NCI-H2081 treated with DMSO at 0.1 percent for 48 hours (cell line): ENCODE measurements at regions not wholly inside any gene's neighbourhood (a gene's known extent, or its start where the extent isn't known, plus 50 kb on each side); places are given as distances from the start of the nearest gene placed in this dataset.
"Not testable (repeated sequence)": the region's sequence is repeated elsewhere in the genome, so short reads cannot be mapped to it uniquely, and the experiment has no call there.

ENCODE experiments used
- DNase-seq: peaks from one replicate; lab custom pipeline; 2025; lab: John Stamatoyannopoulos, UW

DNA sequence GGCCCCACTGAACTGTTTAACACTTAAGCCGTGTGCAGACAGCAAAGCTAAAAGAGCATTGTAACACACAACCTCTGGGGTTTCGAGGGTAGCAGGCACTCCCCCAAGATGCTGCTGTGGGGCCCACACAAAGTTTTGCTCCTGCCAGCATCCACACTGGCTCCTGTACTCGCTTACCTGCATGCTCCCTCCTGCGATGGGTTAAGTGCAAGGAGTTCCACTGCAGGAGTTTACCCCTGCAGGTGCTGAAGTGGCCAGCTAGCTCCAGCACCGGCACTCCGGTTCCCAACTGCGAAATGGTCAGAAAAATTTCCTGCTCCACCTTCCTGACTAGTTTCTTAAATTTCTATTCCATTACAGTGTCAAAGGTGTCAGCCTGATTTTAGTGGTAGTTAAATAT, 443.5 kb downstream of the PCDH10 start:
- no peak for DNase-seq

DNA sequence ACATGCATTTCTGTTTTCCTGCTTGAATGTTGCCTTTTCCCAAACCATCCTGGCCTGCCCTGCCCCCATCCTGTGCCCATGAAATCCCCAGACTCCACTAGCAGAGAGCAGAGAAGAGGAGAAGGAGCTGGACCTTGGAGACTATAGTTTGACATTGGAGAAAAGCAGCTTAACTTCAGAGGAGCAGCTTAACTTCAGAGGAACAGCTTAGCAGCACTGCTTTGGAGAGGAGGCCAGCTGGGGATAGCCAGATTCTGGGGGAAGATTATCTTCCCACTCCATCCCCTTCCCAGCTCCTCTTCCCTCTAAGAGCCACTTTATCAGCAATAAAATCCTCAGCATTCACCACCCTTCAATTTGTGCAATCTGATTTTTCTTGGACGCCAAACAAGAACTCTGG, 443.0 kb downstream of the PCDH10 start:
- DNase-seq = no peak

DNA sequence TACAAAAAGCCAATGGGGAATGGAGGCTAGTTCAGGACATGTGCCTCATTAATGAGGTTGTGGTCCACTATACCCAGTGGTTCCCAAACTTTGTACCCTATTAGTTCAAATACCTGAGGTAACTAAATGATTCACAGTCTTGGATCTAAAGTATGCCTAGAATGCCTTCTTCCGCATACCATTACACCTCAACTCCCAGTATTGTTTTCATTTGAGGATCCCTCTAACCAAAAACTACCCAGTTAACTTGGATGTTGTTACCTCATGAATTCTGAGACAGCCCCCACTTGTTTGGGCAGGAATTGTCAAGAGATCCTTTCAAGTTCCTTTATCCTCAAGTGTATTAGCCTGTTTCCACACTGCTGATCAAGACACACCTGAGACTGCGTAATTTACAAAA, 439.2 kb downstream of the PCDH10 start:
- no peak for DNase-seq

DNA sequence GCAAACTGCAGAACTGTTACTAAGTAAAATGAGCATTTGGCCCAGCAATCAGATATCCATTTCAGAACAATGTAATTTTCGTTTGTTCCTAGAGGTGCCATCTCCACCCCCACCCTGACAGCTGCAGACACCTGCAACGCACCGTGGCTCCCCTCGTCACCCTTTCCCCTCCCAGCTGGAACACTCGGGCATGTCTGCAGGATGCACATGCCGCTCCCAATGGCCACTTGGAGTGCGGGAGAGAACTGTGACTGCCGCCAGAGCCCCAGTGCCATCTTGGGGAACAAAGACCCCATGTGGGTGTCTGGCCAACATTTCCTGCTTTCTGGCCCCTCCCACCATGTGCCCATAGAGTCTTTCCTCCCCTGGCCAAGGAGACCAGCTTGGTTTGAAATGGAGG, 436.2 kb downstream of the PCDH10 start:
- no peak for DNase-seq

DNA sequence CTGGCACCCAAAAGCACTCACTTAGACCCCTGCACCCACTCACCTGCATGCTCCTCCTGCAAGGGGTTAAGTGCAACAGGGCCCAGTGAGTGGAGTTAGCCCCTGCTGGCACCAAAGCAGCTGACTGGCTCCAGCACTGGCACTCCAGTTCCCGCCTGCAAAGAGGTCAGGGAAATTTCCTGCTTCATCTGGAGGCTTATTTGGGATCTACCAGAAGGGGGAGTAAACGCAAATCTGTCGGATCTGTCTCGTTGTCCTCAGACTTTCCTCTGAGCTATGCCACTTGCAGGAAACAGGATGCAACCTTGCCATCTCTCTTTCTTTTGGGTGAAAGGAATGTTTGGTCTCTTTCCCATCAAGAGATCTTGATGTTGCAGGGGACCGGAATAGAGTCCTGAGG, 435.6 kb downstream of the PCDH10 start:
- DNase-seq = no peak

DNA sequence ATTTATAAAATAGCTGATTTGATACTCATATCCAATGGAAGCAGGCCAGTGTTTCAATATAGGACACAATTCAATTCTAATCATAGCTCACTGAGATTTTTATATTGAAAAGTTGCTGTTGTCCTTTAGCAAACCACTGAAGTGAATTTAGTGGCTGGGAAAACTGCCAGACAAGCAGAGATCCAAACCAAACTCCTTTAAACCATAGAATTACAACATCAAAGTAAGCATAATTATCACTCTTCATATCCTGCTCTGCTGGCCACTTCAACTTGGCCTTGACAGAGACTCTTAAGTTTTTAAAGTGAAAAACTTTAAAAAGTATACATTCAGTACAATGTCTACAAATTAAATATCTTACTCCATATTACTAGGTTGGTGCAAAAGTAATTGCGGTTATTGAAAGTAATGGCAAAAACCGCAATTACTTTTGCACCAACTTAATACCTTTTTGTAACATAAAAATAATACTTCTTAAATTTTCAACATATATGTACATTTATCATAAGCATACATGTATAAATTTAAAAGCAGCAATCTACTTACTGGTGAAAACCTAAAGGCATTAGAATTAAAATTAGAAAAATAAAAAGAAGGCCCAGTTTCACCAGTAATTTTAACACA, 433.0 kb downstream of the PCDH10 start:
- DNase-seq = no peak

DNA sequence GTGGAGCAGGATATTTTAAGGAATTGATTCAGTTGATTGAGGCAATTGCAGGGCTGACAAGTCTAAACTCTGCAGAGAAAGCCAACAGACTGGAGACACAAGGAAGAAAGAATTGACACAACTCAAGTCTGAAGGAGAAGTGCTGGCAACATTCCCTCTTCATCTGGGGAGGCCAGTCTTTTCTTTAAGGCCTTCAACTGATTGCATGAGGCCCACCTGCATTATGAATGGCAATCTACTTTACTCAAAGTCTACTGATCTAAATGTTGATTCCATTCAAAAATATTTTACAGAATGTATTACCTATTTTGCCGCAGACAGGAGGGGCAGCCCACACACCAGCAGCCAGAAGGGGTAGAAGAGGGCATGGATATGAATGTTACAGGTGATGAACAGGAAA, 425.2 kb downstream of the PCDH10 start:
- DNase-seq = no peak

DNA sequence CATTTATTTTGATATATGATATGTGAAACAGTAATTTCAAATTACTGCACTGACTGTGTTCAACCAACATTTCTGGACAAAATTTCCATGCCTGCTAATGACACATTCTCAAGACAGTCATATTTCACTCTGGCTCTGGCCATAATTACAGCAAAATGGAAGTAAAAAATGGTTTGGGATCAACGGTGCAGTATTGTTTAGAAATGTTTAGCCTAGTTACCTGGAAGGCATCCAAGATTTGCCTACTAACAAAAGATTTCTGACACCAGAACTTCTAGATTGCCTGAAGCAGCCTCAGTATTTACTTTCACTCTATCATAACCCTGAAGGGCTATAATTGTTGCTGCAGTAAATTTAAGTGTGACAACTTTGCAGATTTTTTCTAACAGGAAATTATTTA, 416.3 kb downstream of the PCDH10 start:
- peak; percentile 95 for DNase-seq

DNA sequence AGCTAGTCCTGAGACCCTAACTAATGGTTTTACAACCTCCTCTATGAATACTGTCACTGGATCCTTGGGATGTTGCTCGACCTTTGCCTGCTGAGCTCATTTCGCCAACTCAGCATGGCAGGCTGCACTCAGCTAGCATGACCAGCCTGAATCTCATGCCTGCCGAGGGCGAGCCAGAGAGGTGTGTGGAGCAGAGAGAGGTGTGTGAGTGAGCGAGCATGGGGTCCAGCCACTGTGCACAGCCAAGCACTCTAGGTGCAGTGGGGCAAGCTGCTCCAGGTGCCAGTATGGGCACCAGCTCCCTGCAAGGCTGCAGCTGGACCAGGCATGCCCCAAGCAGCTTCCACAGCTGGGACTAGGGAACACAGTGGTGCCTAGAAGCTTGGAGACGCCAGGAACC, 410.9 kb downstream of the PCDH10 start:
- DNase-seq = no peak

DNA sequence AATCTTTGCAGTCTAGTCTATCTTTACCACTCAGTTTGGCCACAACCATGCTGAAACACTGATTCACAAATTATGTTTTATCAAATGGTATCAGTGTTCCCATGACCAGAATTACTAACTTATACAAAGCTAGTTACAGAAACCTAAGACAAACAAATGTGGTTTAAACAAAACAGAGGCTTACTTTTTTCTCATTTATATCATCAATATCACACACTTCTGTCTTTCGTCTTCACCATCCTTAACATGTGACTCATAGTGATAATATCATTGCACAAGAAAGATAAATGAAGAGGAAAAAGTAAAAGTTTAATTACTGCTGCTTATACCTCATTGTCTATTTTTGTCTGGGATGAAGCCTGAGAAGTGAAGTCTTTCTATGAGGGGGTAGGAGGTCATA, 406.6 kb downstream of the PCDH10 start:
- DNase-seq = no peak

DNA sequence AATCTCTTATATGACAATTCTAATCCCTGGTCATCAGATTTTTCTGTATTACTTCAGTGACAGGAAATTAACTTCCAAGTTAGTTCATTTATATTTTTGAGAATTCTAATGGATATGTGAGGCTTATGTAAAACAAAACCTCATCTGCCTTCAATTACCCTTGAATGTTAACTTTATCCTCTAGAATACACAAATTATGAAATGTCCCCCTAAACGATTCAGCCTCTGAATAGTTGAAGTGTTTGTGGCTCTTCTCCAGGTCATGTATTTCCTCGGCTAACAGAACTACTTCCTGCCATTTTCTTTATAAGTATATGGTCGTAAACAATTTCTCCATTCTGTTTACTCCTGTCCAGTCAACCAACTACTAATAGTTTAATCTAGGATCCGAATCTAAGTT, 401.3 kb downstream of the PCDH10 start:
- DNase-seq = no peak

DNA sequence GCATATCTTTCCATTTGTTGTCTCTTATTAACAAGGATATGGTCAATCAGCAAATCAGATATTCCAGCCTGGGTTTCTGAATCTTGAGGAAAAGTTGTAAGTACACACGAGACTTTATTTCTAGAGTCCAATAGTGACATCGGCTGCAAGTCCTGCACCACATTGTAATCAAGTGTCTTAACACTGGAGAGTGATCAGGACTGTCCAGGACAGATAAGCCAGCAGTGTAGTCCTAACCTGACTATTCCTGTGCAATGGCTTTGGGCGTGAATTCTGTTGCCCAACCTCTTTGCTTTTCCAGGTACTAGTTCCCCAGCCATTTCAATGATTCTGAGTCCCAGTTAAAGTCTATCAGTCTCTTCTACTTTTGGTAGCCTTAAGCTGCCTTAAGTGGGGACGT, 395.0 kb downstream of the PCDH10 start:
- DNase-seq = no peak

DNA sequence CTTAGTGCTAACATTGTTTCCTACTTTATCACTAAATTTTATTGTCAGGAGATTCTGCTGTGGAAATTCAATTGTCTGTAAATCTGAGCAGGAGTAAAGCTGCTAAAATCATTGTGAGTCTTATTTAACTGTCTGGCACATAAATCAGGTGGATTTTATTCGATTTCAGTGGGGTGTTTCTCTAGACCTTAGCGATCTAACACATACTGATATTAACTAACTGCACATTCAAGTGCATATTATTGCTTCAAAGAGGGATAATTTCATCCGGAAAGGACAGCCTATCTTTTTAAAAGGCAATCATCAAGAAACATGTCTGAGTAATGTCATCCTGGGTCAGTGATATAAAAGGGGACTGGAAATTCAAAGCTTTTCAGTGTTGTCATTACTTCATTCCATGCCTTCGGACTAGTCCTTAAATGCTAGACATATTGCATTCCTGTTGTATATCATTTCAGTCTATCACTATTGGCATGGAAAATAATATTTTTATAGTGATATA, 388.7 kb downstream of the PCDH10 start:
- DNase-seq = no peak

DNA sequence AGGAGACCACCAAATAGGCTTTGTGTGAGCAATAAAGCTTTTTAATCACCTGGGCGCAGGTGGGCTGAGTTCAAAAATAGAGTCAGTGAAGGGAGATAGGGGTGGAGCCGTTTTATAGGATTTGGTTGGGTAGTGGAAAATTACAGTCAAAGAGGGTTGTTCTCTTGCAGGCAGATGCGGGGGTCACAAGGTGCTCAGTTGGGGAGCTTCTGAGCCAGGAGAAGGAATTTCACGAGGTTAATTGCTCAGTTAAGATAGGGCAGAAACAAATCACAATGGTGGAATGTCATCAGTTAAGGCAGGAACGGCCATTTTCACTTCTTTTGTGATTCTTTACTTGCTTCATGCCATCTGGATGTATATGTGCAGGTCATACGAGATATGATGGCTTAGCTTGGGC, 385.1 kb downstream of the PCDH10 start:
- not testable (repeated sequence) for DNase-seq

DNA sequence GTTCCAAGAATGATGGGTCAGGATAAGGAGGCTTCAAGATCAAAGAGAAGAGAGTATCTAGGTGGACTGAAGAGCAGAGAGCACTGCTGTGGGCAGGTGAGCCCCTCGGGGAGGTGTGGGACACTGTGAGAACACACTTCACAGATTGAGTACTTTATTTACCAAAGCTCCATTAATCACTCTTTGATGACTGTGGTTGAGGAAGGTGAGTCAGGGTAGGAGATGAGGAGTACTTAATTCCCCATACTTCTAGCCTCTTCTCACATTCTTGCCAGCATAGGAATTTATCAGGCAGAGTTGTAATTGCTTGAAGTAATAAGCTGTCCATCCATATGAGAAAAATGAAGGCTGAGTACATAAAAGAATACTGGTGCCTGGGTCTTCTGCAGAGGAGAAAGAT, 375.3 kb downstream of the PCDH10 start:
- DNase-seq = no peak

DNA sequence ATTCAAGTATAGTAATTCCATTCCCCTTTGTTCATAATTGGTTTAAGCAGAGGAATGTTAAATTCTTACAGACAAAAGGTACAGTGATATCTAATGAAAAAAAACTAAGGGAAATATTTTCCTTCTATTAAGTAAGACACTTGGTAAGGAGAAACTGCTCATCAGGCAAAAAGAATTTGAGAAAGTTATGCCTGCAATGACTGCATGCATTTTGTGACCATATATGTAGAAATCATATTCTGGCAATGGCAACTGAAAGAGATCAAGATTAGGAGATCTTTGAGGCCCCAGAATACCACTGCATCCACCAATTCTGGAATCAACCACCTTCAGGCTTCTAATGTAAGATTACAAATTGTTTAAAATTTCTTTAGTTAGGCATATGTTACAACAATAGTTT, 364.8 kb downstream of the PCDH10 start:
- no peak for DNase-seq

DNA sequence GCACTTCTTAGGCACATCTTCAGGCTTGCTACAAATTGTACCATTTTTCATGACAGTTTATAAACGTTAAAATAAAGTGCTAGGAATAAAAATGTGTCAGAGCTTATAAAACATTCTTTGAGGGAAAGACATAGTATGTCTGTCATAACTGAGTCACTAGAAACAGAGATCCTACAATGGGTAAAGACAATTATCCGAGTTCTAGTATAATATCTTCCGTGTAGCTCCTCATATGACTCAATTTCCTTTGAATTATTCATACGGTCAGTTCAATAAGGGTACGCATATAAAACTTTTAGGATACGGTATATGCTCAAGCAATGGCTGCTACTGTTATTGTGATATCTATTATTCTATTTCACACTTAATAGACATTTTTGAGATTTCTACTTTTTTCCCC, 349.1 kb downstream of the PCDH10 start:
- no peak for DNase-seq

DNA sequence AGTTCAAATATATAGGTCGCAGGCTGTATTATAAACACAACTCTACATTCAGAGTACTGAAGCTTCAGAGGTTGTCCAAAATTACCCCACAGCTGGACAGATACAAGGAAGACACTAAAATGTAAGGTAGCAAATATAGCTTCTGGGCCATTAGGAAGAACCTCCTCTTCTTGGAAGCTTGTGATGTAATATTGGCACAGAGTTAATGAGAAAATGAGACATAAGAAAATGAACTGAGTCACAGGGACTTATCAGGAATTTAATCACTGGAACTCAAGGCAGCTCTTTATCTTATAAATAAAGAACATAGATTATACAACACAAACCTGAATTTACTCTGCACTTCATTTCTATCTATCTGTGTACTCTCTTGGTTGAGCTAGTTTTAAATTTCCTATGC, 344.7 kb downstream of the PCDH10 start:
- DNase-seq = no peak

DNA sequence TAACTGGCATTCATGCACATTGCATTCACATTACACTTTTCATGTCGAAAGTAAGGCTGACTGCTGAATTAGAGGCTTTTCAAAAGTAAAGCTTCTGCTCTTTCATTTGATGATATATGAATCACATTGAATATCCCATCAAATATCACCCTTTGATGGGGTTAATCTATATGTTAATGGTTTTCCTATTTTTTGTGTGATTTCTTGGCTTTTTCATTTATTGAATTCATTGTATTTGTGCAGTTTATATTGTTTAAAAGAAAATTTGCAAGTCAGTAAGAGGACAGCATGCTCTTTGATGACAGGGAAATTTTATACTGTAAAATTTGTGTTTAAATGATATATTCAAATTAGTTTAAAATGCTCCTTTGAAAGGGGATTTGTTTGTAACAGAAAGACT, 344.1 kb downstream of the PCDH10 start:
- DNase-seq = no peak

DNA sequence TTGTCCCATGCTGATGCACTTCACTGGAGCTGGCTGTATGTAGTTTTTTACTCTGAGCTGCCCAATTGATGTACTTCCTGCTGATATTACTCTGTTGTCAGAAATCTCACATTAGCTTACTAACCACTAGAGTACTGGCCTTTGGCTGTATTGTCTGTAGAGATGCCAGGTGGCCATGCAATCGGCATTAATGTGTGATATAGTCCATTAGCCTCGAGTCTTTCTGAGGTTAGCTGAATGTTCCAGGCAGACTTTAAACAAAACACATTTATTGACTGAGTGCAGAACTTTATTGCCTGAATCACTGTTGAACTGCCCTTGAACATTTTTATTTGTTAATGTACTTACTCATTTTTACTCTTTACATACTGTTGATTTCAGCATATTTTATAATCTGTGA, 335.2 kb downstream of the PCDH10 start:
- no peak for DNase-seq

DNA sequence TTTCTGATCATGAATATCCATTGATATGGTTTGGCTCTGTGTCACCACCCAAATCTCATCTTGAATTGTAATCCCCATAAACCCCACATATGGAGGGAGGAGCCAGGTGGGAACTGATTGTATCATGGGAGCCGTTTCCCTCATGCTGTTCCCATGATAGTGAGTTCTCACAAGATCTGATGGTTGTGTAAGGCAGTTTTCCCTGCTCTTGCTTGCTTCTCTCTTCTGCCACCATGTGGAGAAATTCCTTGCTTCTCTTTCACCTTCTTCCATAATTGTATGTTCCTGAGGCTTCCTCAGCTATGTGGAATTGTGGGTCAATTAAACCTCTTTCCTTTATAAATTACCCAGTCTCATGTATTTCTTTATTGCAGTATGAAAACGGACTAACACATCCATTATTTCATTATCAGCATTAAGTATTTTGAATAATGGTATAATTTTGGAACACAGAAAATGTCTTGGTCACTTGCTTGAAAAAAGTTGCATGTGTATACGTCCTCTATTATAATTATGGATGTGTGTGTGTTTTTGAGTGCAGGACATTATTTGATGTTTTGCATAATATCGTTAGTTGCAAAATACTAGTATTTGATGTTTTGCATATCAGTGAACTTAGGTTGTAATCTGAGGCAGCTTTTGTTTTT, 334.6 kb downstream of the PCDH10 start:
- no peak for DNase-seq

DNA sequence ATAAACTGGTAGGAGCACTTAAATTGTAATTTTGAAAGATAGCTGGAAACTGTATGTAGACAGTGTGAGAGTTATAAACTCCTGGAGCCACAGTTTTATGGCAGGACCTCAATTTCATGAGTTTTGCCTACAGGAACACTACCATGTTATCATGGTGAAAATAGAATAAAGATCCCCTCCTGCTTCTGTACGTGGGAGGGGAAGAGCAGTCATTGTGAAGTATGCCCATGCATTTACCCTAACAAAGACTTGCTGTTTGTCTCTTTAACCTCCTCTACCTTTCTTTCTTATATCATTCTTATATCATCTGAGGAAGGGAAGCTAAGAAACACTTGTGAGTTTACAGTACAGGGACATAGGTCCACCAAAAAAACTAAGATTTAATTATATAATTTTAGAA, 327.0 kb downstream of the PCDH10 start:
- DNase-seq = no peak

DNA sequence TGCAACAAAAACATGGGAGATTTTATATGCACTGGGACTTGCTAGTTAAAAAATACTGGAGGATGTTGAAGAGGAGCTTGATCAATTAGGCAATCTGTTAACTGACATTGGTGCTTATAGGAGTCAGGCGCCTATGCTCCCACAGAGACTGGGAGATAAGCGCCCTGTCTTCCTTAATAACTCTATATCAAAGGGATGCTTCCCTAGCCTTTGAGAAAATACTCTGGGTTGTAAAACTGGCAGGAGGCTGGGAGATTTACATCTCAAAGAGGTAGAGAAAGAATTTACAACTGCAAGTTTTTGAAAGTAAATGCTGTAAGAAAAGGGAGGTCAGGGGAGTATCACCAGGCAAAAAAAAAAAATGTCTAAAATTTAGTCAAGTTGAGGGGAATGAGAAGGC, 325.4 kb downstream of the PCDH10 start:
- no peak for DNase-seq

DNA sequence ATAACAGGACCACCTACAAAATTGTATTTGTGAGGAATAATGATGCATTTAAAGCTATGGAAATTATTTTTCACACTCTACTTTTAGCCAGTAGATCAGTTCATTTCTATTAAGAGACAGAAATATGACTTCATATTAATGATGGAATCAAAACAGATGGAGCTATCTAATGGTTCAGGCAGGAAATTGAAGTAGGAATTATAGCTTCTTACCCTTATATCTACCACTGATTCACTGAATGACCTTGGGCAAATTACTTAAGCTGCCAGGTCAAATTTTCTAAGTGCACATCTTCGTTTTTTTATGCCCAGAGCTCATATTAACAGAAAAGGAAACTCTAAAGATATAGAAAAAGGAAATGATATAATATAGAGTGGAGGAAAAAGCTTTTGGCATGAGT, 323.1 kb downstream of the PCDH10 start:
- DNase-seq = no peak
